Panc1 (cell line): ENCODE measurements at regions not wholly inside any gene's neighbourhood (a gene's known extent, or its start where the extent isn't known, plus 50 kb on each side); places are given as distances from the start of the nearest gene placed in this dataset.

ENCODE experiments used
- ATAC-seq: fragments of 200-7000 bp; cut with Tn5 transposase; 2 replicates; pipeline ENCODE4 v1.9.1; 2020; ENCODE audit warnings: mild to moderate bottlenecking, moderate library complexity
- BruUV-seq: library from RNA; stranded (reverse); fragments of 400-500 nt; replicated peaks from 2 replicates; lab custom pipeline; 2021; lab: Mats Ljungman, UMichigan
- CTCF ChIA-PET: fragments of 300-600 bp; sonication (Branson Sonifier 250); formaldehyde crosslinking; loops from one replicate; lab custom pipeline; 2022; ENCODE audit warnings: antibody characterized with exemption; lab: Charles Lee
- POLR2A ChIA-PET: fragments of 300-600 bp; sonication (Branson Sonifier 250); formaldehyde crosslinking; loops from one replicate; lab custom pipeline; 2022; ENCODE audit warnings: antibody characterized with exemption; lab: Charles Lee
- DNase-seq: peaks from one replicate; pipeline ENCODE4 v3.0.0-alpha.2; 2010; ENCODE audit warnings: low read depth, low spot score
- H3K27ac ChIP-seq: 2 replicates; pipeline ENCODE4 v1.5.1; 2011; ENCODE audit warnings: mild to moderate bottlenecking, low read length, inconsistent platforms
- H3K27me3 ChIP-seq: fragments of 200-500 bp; sonication (Bioruptor generic); 2 replicates; pipeline ENCODE4 v1.6.0; 2014; ENCODE audit warnings: low read length, inconsistent platforms; ENCODE audit not compliant: control insufficient read depth, insufficient read depth
- H3K36me3 ChIP-seq: fragments of 200-500 bp; sonication (Bioruptor generic); 2 replicates; pipeline ENCODE4 v1.5.1; 2014; ENCODE audit warnings: inconsistent platforms, mild to moderate bottlenecking, low read length, moderate library complexity; ENCODE audit not compliant: control insufficient read depth, insufficient read depth
- H3K4me1 ChIP-seq: 2 replicates; pipeline ENCODE4 v1.5.1; 2011; ENCODE audit warnings: inconsistent platforms, mild to moderate bottlenecking, low read length, moderate library complexity; ENCODE audit not compliant: control insufficient read depth, insufficient read depth
- H3K4me3 ChIP-seq, 2 experiments: 2 replicates each; pipeline ENCODE4 v1.5.1; 2011 to 2012; ENCODE audit warnings: low read depth in 2 of 2, low read length in 2 of 2, mild to moderate bottlenecking in 2 of 2, inconsistent platforms in 1 of 2, moderate library complexity in 1 of 2
- H3K9me3 ChIP-seq: fragments of 200-500 bp; sonication (Bioruptor generic); 2 replicates; pipeline ENCODE4 v1.5.1; 2014; ENCODE audit warnings: low read depth, mild to moderate bottlenecking, inconsistent platforms, low read length, moderate library complexity; ENCODE audit not compliant: control insufficient read depth, insufficient read depth
- CTCF ChIP-seq: fragments of 450-650 bp; IDR thresholded peaks from 2 replicates; pipeline ENCODE4 v1.5.1; 2017; ENCODE audit warnings: mild to moderate bottlenecking
- POLR2AphosphoS5 ChIP-seq: IDR thresholded peaks from 2 replicates; pipeline ENCODE4 v1.6.1; 2012; ENCODE audit warnings: mild to moderate bottlenecking, low read depth, low read length, moderate library complexity
- SIN3A ChIP-seq: IDR thresholded peaks from 2 replicates; pipeline ENCODE4 v1.6.1; 2012; ENCODE audit warnings: low read depth, mild to moderate bottlenecking, low read length, moderate library complexity, borderline replicate concordance; ENCODE audit not compliant: insufficient read depth
- TCF7L2 ChIP-seq: IDR thresholded peaks from 2 replicates; pipeline ENCODE4 v1.6.1; 2011; ENCODE audit warnings: mild to moderate bottlenecking, low read depth, low read length, inconsistent platforms
- in situ Hi-C: cut with HindIII; loops from 2 replicates; pipeline ENCODE4 v1.10.0; 2016; ENCODE audit warnings: low sequenced_read_pairs, low pct_unique_long_range_greater_than_20kb
- intact Hi-C: fragments of 100-400 bp; cut with micrococcal nuclease; formaldehyde crosslinking; loops from one replicate; pipeline ENCODE4 v1.10.0; 2022; ENCODE audit not compliant: unreplicated experiment
- TF ChIP-seq, protein P1 (sequence below), 2 experiments: IDR thresholded peaks; 2 replicates each; pipeline ENCODE4 v1.6.1; 2011 to 2012; ENCODE audit warnings: low read depth in 2 of 2, control low read depth in 1 of 2, low read length in 1 of 2, mild to moderate bottlenecking in 1 of 2, moderate library complexity in 1 of 2; ENCODE audit not compliant: insufficient read depth in 1 of 2

- in situ Hi-C loops (no loop called here), intact Hi-C loops (no loop called here)
- ChIA-PET CTCF (no interaction called here), POLR2A (no interaction called here)
- no TSS peak for BruUV-seq
- Histone ChIP-seq H3K9me3 (no peaks in the 10 kb centered on the region), H3K36me3 (no peaks in the 10 kb centered on the region), H3K4me3 (no peak overlapping the region), H3K4me1 (no peaks in the 10 kb centered on the region), H3K27ac (no peak overlapping the region), H3K27me3 (no peaks in the 10 kb centered on the region)
- DNase-seq (no peak), ATAC-seq (no peak)
- TF ChIP-seq TCF7L2 (no peak), SIN3A (no peak), CTCF (no peak)
- TF ChIP-seq, protein P1, sequence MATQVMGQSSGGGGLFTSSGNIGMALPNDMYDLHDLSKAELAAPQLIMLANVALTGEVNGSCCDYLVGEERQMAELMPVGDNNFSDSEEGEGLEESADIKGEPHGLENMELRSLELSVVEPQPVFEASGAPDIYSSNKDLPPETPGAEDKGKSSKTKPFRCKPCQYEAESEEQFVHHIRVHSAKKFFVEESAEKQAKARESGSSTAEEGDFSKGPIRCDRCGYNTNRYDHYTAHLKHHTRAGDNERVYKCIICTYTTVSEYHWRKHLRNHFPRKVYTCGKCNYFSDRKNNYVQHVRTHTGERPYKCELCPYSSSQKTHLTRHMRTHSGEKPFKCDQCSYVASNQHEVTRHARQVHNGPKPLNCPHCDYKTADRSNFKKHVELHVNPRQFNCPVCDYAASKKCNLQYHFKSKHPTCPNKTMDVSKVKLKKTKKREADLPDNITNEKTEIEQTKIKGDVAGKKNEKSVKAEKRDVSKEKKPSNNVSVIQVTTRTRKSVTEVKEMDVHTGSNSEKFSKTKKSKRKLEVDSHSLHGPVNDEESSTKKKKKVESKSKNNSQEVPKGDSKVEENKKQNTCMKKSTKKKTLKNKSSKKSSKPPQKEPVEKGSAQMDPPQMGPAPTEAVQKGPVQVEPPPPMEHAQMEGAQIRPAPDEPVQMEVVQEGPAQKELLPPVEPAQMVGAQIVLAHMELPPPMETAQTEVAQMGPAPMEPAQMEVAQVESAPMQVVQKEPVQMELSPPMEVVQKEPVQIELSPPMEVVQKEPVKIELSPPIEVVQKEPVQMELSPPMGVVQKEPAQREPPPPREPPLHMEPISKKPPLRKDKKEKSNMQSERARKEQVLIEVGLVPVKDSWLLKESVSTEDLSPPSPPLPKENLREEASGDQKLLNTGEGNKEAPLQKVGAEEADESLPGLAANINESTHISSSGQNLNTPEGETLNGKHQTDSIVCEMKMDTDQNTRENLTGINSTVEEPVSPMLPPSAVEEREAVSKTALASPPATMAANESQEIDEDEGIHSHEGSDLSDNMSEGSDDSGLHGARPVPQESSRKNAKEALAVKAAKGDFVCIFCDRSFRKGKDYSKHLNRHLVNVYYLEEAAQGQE (IDR thresholded peaks at IDR 0.05; ENCODE audit: insufficient read depth in 1 of 2, low read depth in 2 of 2, low read length in 1 of 2), result no peak
Observed at GRCh38 chrX:13498238-13498637, 71.2 kb upstream of the EGFL6 start.

GRCh38 chrX:13495232-13495631, 74.2 kb upstream of the EGFL6 start:
- Histone ChIP-seq H3K27me3 (no peaks in the 10 kb centered on the region), H3K4me3 (no peak overlapping the region), H3K4me1 (no peaks in the 10 kb centered on the region), H3K9me3 (no peaks in the 10 kb centered on the region), H3K36me3 (no peaks in the 10 kb centered on the region), H3K27ac (no peak overlapping the region)
- ATAC-seq (no peak), DNase-seq (no peak)
- ChIA-PET CTCF (no interaction called here), POLR2A (no interaction called here)
- in situ Hi-C loops (no loop called here), intact Hi-C loops (no loop called here)
- TF ChIP-seq SIN3A (no peak), CTCF (no peak), POLR2AphosphoS5 (no peak), TCF7L2 (no peak)
- TF ChIP-seq, protein P1 (IDR thresholded peaks at IDR 0.05; ENCODE audit: insufficient read depth in 1 of 2, low read depth in 2 of 2, low read length in 1 of 2), result no peak
- no TSS peak for BruUV-seq
